Activated CD8-positive, alpha-beta memory T cell treated with anti-CD3 and anti-CD28 coated beads, Interleukin-2, amount 10 ng/mL, durations not matched to agents 7 days and 5 days (primary cell): ENCODE measurements at regions not wholly inside any gene's neighbourhood (a gene's known extent, or its start where the extent isn't known, plus 50 kb on each side); places are given as distances from the start of the nearest gene placed in this dataset.
"Not testable (repeated sequence)": the region's sequence is repeated elsewhere in the genome, so short reads cannot be mapped to it uniquely, and the experiment has no call there.

Source experiments
- ATAC-seq: fragments of 150-1000 bp; cut with Tn5 transposase; one replicate; pipeline ENCODE4 v1.10.0; 2021; ENCODE audit warnings: moderate library complexity
- CTCF ChIA-PET: fragments of 350-600 bp; sonication (Branson Sonifier 250); formaldehyde crosslinking; loops from one replicate; lab custom pipeline; 2021; ENCODE audit warnings: antibody characterized with exemption; lab: Charles Lee
- DNase-seq: peaks from one replicate; pipeline ENCODE4 v3.0.0-alpha.2; 2020
- H3K27ac Mint-ChIP-seq: one replicate; pipeline ENCODE4 v1.8.0; 2021; ENCODE audit warnings: mild to moderate bottlenecking, mixed read lengths
- H3K27me3 Mint-ChIP-seq: one replicate; pipeline ENCODE4 v1.8.0; 2021; ENCODE audit warnings: mixed read lengths
- H3K36me3 Mint-ChIP-seq: one replicate; pipeline ENCODE4 v1.8.0; 2021; ENCODE audit warnings: mild to moderate bottlenecking, mixed read lengths
- H3K4me1 Mint-ChIP-seq: one replicate; pipeline ENCODE4 v1.8.0; 2021; ENCODE audit warnings: mixed read lengths
- H3K4me3 Mint-ChIP-seq: one replicate; pipeline ENCODE4 v1.8.0; 2021; ENCODE audit warnings: mild to moderate bottlenecking, moderate library complexity, mixed read lengths
- H3K9me3 Mint-ChIP-seq: one replicate; pipeline ENCODE4 v1.8.0; 2022; ENCODE audit warnings: low read depth, mixed read lengths

DNA sequence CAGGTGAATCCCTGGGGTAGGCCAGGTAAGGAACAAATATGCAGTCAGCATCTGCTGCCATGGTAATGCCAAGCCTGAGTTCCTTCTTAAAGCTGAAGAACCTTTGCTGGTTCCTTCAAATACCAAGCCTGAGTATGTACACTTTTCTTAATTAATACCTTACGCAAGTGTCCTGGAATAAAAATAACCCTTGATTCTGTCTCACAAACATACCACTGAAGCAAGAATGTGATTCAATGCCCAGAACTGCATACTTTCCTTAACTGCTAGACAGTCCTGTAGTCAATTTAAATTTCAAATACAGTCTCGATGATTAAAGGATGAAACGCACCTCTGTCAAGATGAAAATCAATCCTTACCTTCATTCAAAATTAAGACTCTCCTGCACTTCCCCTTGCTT lies 634.0 kb upstream of the CHRM3 start:
- DNase-seq (no peak), ATAC-seq (no peak)
- Mint-ChIP-seq H3K27me3 (no peaks in the 10 kb centered on the region), H3K27ac (no peak overlapping the region), H3K4me3 (no peak overlapping the region), H3K36me3 (no peaks in the 10 kb centered on the region), H3K4me1 (no peaks in the 10 kb centered on the region), H3K9me3 (peaks cover 5% of the 10 kb centered on the region)
- CTCF ChIA-PET = no interaction called here

DNA sequence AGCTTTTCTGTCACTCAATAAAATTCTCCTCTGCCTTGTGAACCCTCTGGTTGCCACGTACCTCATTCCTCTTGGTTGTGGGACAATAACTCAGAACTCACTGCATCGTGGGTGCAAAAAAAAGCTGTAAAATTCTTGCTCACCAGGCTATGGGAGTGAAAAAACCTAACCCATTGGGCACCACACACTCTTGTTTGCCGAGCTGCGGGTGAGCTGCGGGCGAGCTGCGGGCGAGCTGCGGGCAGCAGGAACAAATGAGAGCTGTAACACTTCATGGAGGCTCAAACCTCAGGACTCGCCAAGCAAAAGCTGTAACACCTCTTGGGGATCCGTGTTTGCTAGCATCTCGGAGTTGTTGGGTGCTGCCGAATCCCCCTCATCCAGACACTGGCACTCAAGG lies 641.3 kb upstream of the CHRM3 start:
- ATAC-seq = no peak
- Mint-ChIP-seq H3K4me1 (no peaks in the 10 kb centered on the region), H3K4me3 (no peak overlapping the region), H3K36me3 (no peaks in the 10 kb centered on the region), H3K27me3 (no peaks in the 10 kb centered on the region), H3K9me3 (peaks cover 4% of the 10 kb centered on the region), H3K27ac (no peak overlapping the region)
- no peak for DNase-seq
- CTCF ChIA-PET = no interaction called here

DNA sequence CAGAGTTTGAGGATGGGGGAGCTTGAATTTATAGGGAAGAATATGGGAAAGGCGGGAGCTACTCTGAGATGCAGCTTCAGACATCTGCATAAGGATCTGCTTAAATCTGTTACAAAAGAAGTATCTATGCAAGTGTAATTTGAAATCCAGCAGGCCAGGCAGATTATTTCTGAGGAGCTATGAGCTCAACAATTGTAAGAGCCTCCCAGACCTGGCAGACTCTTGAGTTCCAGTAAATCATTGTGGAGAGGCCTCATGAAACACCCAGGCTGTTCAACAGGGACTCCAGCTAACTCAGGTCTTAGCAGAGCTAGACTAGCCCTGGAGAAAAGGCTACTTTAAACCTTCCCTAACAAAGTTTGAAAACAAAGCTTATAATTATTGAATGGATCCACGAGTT lies 647.5 kb upstream of the CHRM3 start:
- no peak for DNase-seq
- no peaks in the 10 kb centered on the region for H3K27me3 Mint-ChIP-seq
- H3K36me3 Mint-ChIP-seq = no peaks in the 10 kb centered on the region
- no peak overlapping the region for H3K4me3 Mint-ChIP-seq
- H3K9me3 Mint-ChIP-seq = peaks cover 4% of the 10 kb centered on the region
- CTCF ChIA-PET = no interaction called here
- no peaks in the 10 kb centered on the region for H3K4me1 Mint-ChIP-seq
- ATAC-seq = no peak
- H3K27ac Mint-ChIP-seq = no peak overlapping the region

- no peak overlapping the region for H3K27ac Mint-ChIP-seq
- no peaks in the 10 kb centered on the region for H3K27me3 Mint-ChIP-seq
- no peaks in the 10 kb centered on the region for H3K4me1 Mint-ChIP-seq
These were observed 658.7 kb upstream of the CHRM3 start for GRCh38 chr1:238727670-238728069.

GRCh38 chr1:238722812-238723211 lies 663.6 kb upstream of the CHRM3 start:
- peaks cover 11% of the 10 kb centered on the region for H3K9me3 Mint-ChIP-seq
- no peak for DNase-seq
- no peak for ATAC-seq
- no peaks in the 10 kb centered on the region for H3K4me1 Mint-ChIP-seq
- CTCF ChIA-PET = no interaction called here
- no peaks in the 10 kb centered on the region for H3K27me3 Mint-ChIP-seq
- no peak overlapping the region for H3K27ac Mint-ChIP-seq
- H3K36me3 Mint-ChIP-seq = no peaks in the 10 kb centered on the region
- no peak overlapping the region for H3K4me3 Mint-ChIP-seq

More at GRCh38 chr1:238727670-238728069, 658.7 kb upstream of the CHRM3 start:
- Mint-ChIP-seq H3K4me3 (no peak overlapping the region), H3K9me3 (peaks cover 4% of the 10 kb centered on the region), H3K36me3 (no peaks in the 10 kb centered on the region)
- DNase-seq = no peak
- CTCF ChIA-PET = no interaction called here
- ATAC-seq = no peak

DNA sequence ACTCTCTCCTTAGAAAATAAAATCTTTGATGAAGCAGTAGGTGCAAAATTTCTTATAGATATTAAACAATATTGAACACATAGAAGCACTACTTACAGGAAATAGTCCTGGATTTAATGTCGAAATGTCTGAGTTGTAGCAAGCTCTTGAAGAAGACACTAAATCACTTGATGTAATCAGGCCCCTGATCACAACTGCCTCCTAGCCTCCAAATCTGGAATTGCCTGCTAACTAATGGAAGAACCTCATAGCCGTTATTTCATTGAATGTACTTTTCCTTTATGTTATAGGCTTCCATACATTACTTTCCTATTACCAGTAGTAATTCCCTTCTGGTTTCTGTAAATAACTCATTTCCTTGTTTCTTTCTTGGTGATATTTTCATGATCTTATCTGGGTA lies 675.7 kb upstream of the CHRM3 start:
- no peak overlapping the region for H3K27ac Mint-ChIP-seq
- H3K36me3 Mint-ChIP-seq = no peaks in the 10 kb centered on the region
- CTCF ChIA-PET = no interaction called here
- ATAC-seq = no peak
- H3K4me3 Mint-ChIP-seq = no peak overlapping the region
- no peak for DNase-seq
- H3K27me3 Mint-ChIP-seq = no peaks in the 10 kb centered on the region
- H3K4me1 Mint-ChIP-seq = no peaks in the 10 kb centered on the region
- H3K9me3 Mint-ChIP-seq = peaks cover 6% of the 10 kb centered on the region

DNA sequence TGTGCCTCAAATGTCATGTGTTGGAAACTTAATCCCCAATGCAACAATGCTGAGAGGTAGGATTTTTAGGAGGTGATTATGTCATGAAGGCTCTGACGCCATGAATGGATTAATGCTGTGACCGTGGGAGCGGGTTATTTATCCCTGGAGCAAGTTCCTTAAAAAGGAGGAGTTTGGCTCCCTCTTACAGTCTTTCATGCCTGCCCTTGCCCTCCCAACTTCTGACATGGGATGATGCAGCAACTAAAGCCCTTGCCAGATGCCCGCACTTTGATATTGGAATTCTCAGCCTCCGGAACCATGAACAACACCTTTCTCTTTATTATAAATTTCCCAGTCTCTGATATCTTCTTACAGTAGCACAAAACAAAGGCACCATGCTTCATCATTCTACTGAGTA lies 685.3 kb upstream of the CHRM3 start:
- CTCF ChIA-PET = no interaction called here
- Mint-ChIP-seq H3K36me3 (no peaks in the 10 kb centered on the region), H3K27ac (no peak overlapping the region), H3K4me3 (no peak overlapping the region), H3K27me3 (no peaks in the 10 kb centered on the region), H3K9me3 (peaks cover 14% of the 10 kb centered on the region), H3K4me1 (no peaks in the 10 kb centered on the region)
- DNase-seq = no peak
- ATAC-seq = no peak

- H3K9me3 Mint-ChIP-seq = peaks cover 6% of the 10 kb centered on the region
- no peak for DNase-seq
These were observed 696.0 kb upstream of the CHRM3 start for GRCh38 chr1:238690415-238690814.

DNA sequence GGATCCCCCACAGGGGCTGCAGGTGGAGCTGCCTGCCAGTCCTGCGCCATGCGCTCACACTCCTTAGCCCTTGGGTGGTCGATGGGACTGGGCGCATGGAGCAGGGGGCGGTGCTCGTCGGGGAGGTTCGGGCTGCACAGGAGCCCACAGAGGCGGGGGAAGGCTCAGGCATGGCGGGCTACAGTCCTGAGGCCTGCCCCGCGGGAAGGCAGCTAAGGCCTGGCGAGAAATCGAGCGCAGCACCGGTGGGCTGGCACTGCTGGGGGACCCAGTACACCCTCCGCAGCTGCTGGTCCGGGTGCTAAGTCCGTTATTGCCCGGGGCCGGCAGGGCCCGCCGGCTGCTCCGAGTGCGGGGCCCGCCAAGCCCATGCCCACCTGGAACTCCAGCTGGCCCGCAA lies 701.8 kb upstream of the CHRM3 start:
- DNase-seq, CTCF ChIA-PET, H3K27ac Mint-ChIP-seq, ATAC-seq, H3K36me3 Mint-ChIP-seq, H3K4me3 Mint-ChIP-seq, H3K4me1 Mint-ChIP-seq, H3K27me3 Mint-ChIP-seq: not testable (repeated sequence)
- peaks cover 15% of the 10 kb centered on the region for H3K9me3 Mint-ChIP-seq

More at GRCh38 chr1:238690415-238690814, 696.0 kb upstream of the CHRM3 start:
- Mint-ChIP-seq H3K27me3 (no peaks in the 10 kb centered on the region), H3K4me1 (no peaks in the 10 kb centered on the region), H3K27ac (no peak overlapping the region), H3K4me3 (no peak overlapping the region), H3K36me3 (no peaks in the 10 kb centered on the region)
- no peak for ATAC-seq
- CTCF ChIA-PET = no interaction called here

DNA sequence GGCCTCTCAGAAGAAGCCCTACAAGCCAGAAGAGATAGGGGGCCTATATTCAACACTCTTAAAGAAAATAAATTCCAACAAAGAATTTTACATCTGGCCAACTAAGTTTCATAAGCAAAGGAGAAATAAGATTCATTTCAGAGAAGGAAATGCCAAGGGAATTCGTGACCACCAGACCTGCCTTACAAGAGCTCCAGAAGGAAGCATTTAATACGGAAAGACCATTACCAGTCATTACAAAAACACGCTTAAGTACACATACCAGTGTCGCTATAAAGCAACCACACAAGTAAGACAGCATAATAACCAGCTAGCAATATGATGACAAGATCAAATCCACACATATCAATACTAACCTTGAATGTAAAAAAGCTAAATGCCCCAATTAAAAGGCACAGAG lies 704.9 kb upstream of the CHRM3 start:
- no peaks in the 10 kb centered on the region for H3K27me3 Mint-ChIP-seq
- ATAC-seq = no peak
- no peaks in the 10 kb centered on the region for H3K4me1 Mint-ChIP-seq
- no peak overlapping the region for H3K27ac Mint-ChIP-seq
- H3K4me3 Mint-ChIP-seq = no peak overlapping the region
- CTCF ChIA-PET = no interaction called here
- peaks cover 14% of the 10 kb centered on the region for H3K9me3 Mint-ChIP-seq
- no peaks in the 10 kb centered on the region for H3K36me3 Mint-ChIP-seq
- no peak for DNase-seq

GRCh38 chr1:238681021-238681420 lies 705.3 kb upstream of the CHRM3 start:
- Mint-ChIP-seq H3K4me3 (no peak overlapping the region), H3K9me3 (peaks cover 12% of the 10 kb centered on the region), H3K27me3 (no peaks in the 10 kb centered on the region), H3K36me3 (no peaks in the 10 kb centered on the region), H3K4me1 (no peaks in the 10 kb centered on the region), H3K27ac (no peak overlapping the region)
- DNase-seq (no peak), ATAC-seq (no peak)
- CTCF ChIA-PET = no interaction called here

DNA sequence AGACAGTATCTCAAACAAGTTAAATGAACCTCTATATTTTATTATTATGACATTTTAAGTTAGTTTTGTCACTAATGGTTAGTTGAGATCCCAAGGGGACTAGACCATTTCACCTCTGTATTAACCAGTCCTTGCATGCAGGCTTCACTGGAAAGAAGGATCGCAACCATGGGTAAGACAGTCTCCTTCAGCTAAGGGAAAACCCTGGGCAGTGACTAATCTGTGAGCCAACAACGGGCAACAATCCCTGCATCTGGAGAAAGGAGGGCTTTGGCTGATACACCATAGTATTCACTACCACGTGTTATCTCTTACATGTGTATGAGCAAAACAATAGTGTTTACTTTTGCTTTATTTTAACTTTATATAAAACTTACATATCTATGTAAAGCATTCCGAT lies 708.8 kb upstream of the CHRM3 start:
- Mint-ChIP-seq H3K27ac (no peak overlapping the region), H3K4me3 (no peak overlapping the region), H3K9me3 (peaks cover 11% of the 10 kb centered on the region), H3K36me3 (no peaks in the 10 kb centered on the region), H3K27me3 (no peaks in the 10 kb centered on the region), H3K4me1 (no peaks in the 10 kb centered on the region)
- CTCF ChIA-PET = no interaction called here
- ATAC-seq (no peak), DNase-seq (no peak)

GRCh38 chr1:238675221-238675620 lies 711.1 kb upstream of the CHRM3 start:
- no peak overlapping the region for H3K4me3 Mint-ChIP-seq
- H3K36me3 Mint-ChIP-seq = no peaks in the 10 kb centered on the region
- peaks cover 8% of the 10 kb centered on the region for H3K9me3 Mint-ChIP-seq
- CTCF ChIA-PET = no interaction called here
- H3K27me3 Mint-ChIP-seq = no peaks in the 10 kb centered on the region
- ATAC-seq (no peak), DNase-seq (no peak)
- H3K4me1 Mint-ChIP-seq = no peaks in the 10 kb centered on the region
- H3K27ac Mint-ChIP-seq = no peak overlapping the region

DNA sequence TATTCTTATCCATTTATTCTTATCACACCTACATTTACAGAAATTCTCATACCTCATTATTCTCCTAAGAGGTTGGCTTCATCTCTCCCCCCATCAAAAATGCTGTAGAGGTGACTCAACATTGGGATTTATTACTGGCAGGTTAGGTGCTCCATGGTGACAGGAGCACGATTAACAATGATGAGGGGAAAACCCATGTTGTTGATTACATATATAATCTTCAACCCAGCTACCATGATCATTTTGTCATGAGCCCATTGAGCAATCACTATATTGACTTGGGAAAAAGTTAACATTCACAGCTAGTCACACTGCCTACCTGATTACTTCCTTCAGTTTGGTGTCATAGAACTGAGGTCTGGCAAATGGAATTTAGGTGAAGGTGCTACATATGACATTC lies 712.1 kb upstream of the CHRM3 start:
- no peak overlapping the region for H3K27ac Mint-ChIP-seq
- H3K4me3 Mint-ChIP-seq = no peak overlapping the region
- DNase-seq (no peak), ATAC-seq (no peak)
- CTCF ChIA-PET = no interaction called here
- H3K4me1 Mint-ChIP-seq = no peaks in the 10 kb centered on the region
- no peaks in the 10 kb centered on the region for H3K27me3 Mint-ChIP-seq
- no peaks in the 10 kb centered on the region for H3K36me3 Mint-ChIP-seq
- peaks cover 8% of the 10 kb centered on the region for H3K9me3 Mint-ChIP-seq

DNA sequence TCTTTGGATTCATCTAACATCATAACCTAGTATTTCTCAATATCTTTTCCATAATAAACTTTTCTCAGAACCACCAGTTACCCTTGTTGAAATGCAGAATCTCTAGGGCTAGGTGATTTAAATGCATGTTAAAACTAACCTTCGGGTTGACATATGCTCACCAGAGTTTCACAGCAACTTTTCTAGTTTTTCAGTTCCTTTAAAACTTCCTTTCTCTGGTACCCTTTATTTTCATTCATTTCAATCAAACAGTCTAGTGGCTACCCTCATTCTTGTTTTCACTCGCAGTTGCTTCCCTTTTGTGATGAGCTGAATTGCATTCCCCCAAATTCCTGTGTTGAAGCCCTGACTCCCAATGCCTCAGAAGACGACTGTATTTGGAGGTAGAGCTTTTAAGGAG lies 712.8 kb upstream of the CHRM3 start:
- H3K4me3 Mint-ChIP-seq = no peak overlapping the region
- DNase-seq = no peak
- no peaks in the 10 kb centered on the region for H3K27me3 Mint-ChIP-seq
- peaks cover 8% of the 10 kb centered on the region for H3K9me3 Mint-ChIP-seq
- CTCF ChIA-PET = no interaction called here
- no peaks in the 10 kb centered on the region for H3K36me3 Mint-ChIP-seq
- ATAC-seq = no peak
- H3K27ac Mint-ChIP-seq = no peak overlapping the region
- H3K4me1 Mint-ChIP-seq = no peaks in the 10 kb centered on the region
